Endothelial cell of umbilical vein (primary cell): ENCODE measurements at regions not wholly inside any gene's neighbourhood (a gene's known extent, or its start where the extent isn't known, plus 50 kb on each side); places are given as distances from the start of the nearest gene placed in this dataset.

Source experiments
- BruUV-seq: library from RNA; stranded (reverse); fragments of 400-500 nt; replicated peaks from 2 replicates; lab custom pipeline; 2021; lab: Mats Ljungman, UMichigan
- CTCF ChIA-PET: fragments of 300-600, 350-600 bp; sonication (Branson Sonifier 250); formaldehyde crosslinking; loops from one replicate; lab custom pipeline; 2021; ENCODE audit warnings: antibody characterized with exemption, inconsistent platforms; lab: Charles Lee
- POLR2A ChIA-PET: fragments of 300-600, 350-600 bp; sonication (Branson Sonifier 250); formaldehyde crosslinking; loops from one replicate; lab custom pipeline; 2021; ENCODE audit warnings: antibody characterized with exemption, inconsistent platforms; lab: Charles Lee
- DNase-seq: peaks from one replicate; pipeline ENCODE4 v3.0.0-alpha.2; 2011; ENCODE audit warnings: low read depth, low spot score
- FAIRE-seq: peaks from 2 replicates; lab custom pipeline; 2011; peaks lifted over from hg19 to GRCh38; lab: Jason Lieb, UNC
- H2AFZ ChIP-seq: 2 replicates; pipeline ENCODE4 v1.6.0; 2012; ENCODE audit warnings: low read depth, low read length, control low read depth, inconsistent platforms
- H3K27ac ChIP-seq: 2 replicates; pipeline ENCODE4 v1.5.1; 2011; ENCODE audit warnings: low read depth, mild to moderate bottlenecking, control low read depth, low read length, moderate library complexity; ENCODE audit not compliant: insufficient read depth
- H3K27me3 ChIP-seq, 2 experiments: 2 replicates each; pipeline versions ENCODE4 v1.6.0 to v1.6.1; 2011; ENCODE audit warnings: low read length in 2 of 2, mixed read lengths in 1 of 2; ENCODE audit not compliant: control insufficient read depth in 2 of 2, insufficient read depth in 2 of 2
- H3K36me3 ChIP-seq, 2 experiments: 2 replicates in 1 of 2; 3 replicates in 1 of 2; pipeline ENCODE4 v1.5.1; 2011; ENCODE audit warnings: low read length in 2 of 2, mild to moderate bottlenecking in 1 of 2, moderate library complexity in 1 of 2; ENCODE audit not compliant: control insufficient read depth in 2 of 2, insufficient read depth in 2 of 2; ENCODE audit errors: extremely low read depth in 1 of 2
- H3K4me1 ChIP-seq: 3 replicates; pipeline ENCODE4 v1.5.1; 2011; ENCODE audit warnings: mild to moderate bottlenecking, low read length; ENCODE audit not compliant: control insufficient read depth, insufficient read depth; ENCODE audit errors: extremely low read depth
- H3K4me2 ChIP-seq: 2 replicates; pipeline ENCODE4 v1.6.1; 2011; ENCODE audit warnings: low read length, control low read depth, mixed read lengths; ENCODE audit not compliant: insufficient read depth
- H3K4me3 ChIP-seq, 3 experiments: fragments of 200-600 bp in 1 of 3; sonication (generic), shearing (Covaris generic) in 1 of 3; replicated peaks in 1 of 3; 2 replicates each; pipeline ENCODE4 v1.5.1; 2011 to 2016; ENCODE audit warnings: control low read depth in 3 of 3, low read length in 3 of 3, mild to moderate bottlenecking in 2 of 3, inconsistent platforms in 1 of 3, low read depth in 1 of 3, moderate library complexity in 1 of 3; ENCODE audit not compliant: insufficient read depth in 1 of 3
- H3K79me2 ChIP-seq: 2 replicates; pipeline ENCODE4 v1.6.0; 2012; ENCODE audit warnings: low read length, inconsistent platforms; ENCODE audit not compliant: control insufficient read depth, insufficient read depth
- H3K9ac ChIP-seq: replicated peaks from 2 replicates; pipeline ENCODE3; 2011; ENCODE audit warnings: low read length, control low read depth; ENCODE audit not compliant: insufficient read depth; ENCODE audit errors: extremely low read depth
- H3K9me1 ChIP-seq: replicated peaks from 3 replicates; pipeline ENCODE4 v1.6.0; 2011; ENCODE audit warnings: mild to moderate bottlenecking, low read length; ENCODE audit not compliant: control insufficient read depth, insufficient read depth; ENCODE audit errors: extremely low read depth
- H3K9me3 ChIP-seq: replicated peaks from 2 replicates; pipeline ENCODE4 v1.5.1; 2012; ENCODE audit warnings: low read length, inconsistent platforms; ENCODE audit not compliant: control insufficient read depth, insufficient read depth
- H4K20me1 ChIP-seq: replicated peaks from 2 replicates; pipeline ENCODE3; 2011; ENCODE audit warnings: mild to moderate bottlenecking, low read length; ENCODE audit not compliant: control insufficient read depth, insufficient read depth; ENCODE audit errors: extremely low read depth
- CTCF ChIP-seq, 2 donors: IDR thresholded peaks; 1 replicate in 1 of 2; 2 replicates in 1 of 2; pipeline ENCODE4 v1.5.1; 2011; ENCODE audit warnings: low read length in 2 of 2, mild to moderate bottlenecking in 2 of 2, moderate library complexity in 2 of 2, control low read depth in 1 of 2, inconsistent platforms in 1 of 2, low read depth in 1 of 2; ENCODE audit not compliant: insufficient read depth in 1 of 2; ENCODE audit errors: extremely low read depth in 1 of 2
- EZH2 ChIP-seq: IDR thresholded peaks from 2 replicates; pipeline ENCODE4 v1.6.1; 2012; ENCODE audit warnings: borderline replicate concordance, low read depth, mild to moderate bottlenecking, moderate library complexity, low read length, inconsistent platforms; ENCODE audit not compliant: severe bottlenecking
- FOS ChIP-seq: IDR thresholded peaks from 2 replicates; pipeline ENCODE4 v1.6.1; 2011; ENCODE audit warnings: mild to moderate bottlenecking, low read length, moderate library complexity, borderline replicate concordance; ENCODE audit not compliant: insufficient read depth
- JUN ChIP-seq: IDR thresholded peaks from 2 replicates; pipeline ENCODE4 v1.6.1; 2011; ENCODE audit warnings: borderline replicate concordance, low read depth; ENCODE audit not compliant: insufficient read length, insufficient read depth
- MAX ChIP-seq: IDR thresholded peaks from 2 replicates; pipeline ENCODE4 v1.6.1; 2011; ENCODE audit not compliant: insufficient read depth, insufficient read length
- MYC ChIP-seq: IDR thresholded peaks from one replicate; pipeline ENCODE4 v1.6.1; 2011; ENCODE audit warnings: mild to moderate bottlenecking, low read depth, low read length
- POLR2A ChIP-seq: IDR thresholded peaks from 2 replicates; pipeline ENCODE4 v1.6.1; 2012; ENCODE audit warnings: low read depth, mild to moderate bottlenecking, control low read depth, low read length
- POLR2AphosphoS5 ChIP-seq: IDR thresholded peaks from 2 replicates; pipeline ENCODE4 v1.6.1; 2012; ENCODE audit warnings: low read depth, mild to moderate bottlenecking, control low read depth, low read length, moderate library complexity; ENCODE audit not compliant: insufficient read depth
- dilution Hi-C: fragments of 300-500 bp; cut with MboI; formaldehyde crosslinking; loops from one replicate; pipeline ENCODE4 v1.15.0; 2019; ENCODE audit warnings: low sequenced_read_pairs; ENCODE audit not compliant: extremely low pct_ligation_motif_present
- intact Hi-C: fragments of 100-400 bp; cut with micrococcal nuclease; formaldehyde crosslinking; loops from one replicate; pipeline ENCODE4 v1.10.0; 2022

GRCh38 chr2:144268036-144268678, 251.8 kb downstream of the ZEB2 start:
- intact Hi-C loops, result no loop called here
- H3K27me3 ChIP-seq, result no peaks in the 10 kb centered on the region
- H3K4me3 ChIP-seq, result no peak overlapping the region
- dilution Hi-C loops, result no loop called here
- H3K36me3 ChIP-seq, result no peaks in the 10 kb centered on the region
- no peaks in the 10 kb centered on the region for H4K20me1 ChIP-seq
- TF ChIP-seq CTCF (IDR thresholded peaks at IDR 0.05; ENCODE audit: extremely low read depth in 1 of 2, insufficient read depth in 1 of 2, low read depth in 1 of 2, low read length in 2 of 2) (no peak), POLR2AphosphoS5 (no peak)
- H3K4me2 ChIP-seq, result no peak overlapping the region
- H3K27ac ChIP-seq, result no peak overlapping the region
- no peaks in the 10 kb centered on the region for H3K79me2 ChIP-seq
- no peak for DNase-seq
- no peak for FAIRE-seq
- BruUV-seq, result no TSS peak
- no peaks in the 10 kb centered on the region for H3K4me1 ChIP-seq
- H3K9ac ChIP-seq, result no peak overlapping the region
- no peaks in the 10 kb centered on the region for H3K9me3 ChIP-seq
- H2AFZ ChIP-seq, result no peak overlapping the region
- ChIA-PET POLR2A (no interaction called here), CTCF (no interaction called here)
- H3K9me1 ChIP-seq, result no peaks in the 10 kb centered on the region

GRCh38 chr2:144267239-144267638, 252.7 kb downstream of the ZEB2 start:
- CTCF ChIA-PET, result no interaction called here
- dilution Hi-C loops (no loop called here), intact Hi-C loops (no loop called here)
- H4K20me1 ChIP-seq, result no peaks in the 10 kb centered on the region
- POLR2A ChIA-PET, result no interaction called here
- TF ChIP-seq POLR2A (no peak), MYC (no peak), POLR2AphosphoS5 (no peak), JUN (no peak), EZH2 (no peak), FOS (no peak), MAX (no peak)
- DNase-seq (no peak), FAIRE-seq (no peak)
- no peaks in the 10 kb centered on the region for H3K4me1 ChIP-seq
- no peak overlapping the region for H3K4me2 ChIP-seq
- H3K27ac ChIP-seq, result no peak overlapping the region
- no peaks in the 10 kb centered on the region for H3K9me1 ChIP-seq
- no peak overlapping the region for H3K4me3 ChIP-seq
- H3K27me3 ChIP-seq, result no peaks in the 10 kb centered on the region
- no TSS peak for BruUV-seq
- no peaks in the 10 kb centered on the region for H3K9me3 ChIP-seq
- H3K79me2 ChIP-seq, result no peaks in the 10 kb centered on the region
- no peak overlapping the region for H2AFZ ChIP-seq
- no peak overlapping the region for H3K9ac ChIP-seq
- H3K36me3 ChIP-seq, result no peaks in the 10 kb centered on the region
